ENCODE measurements at regions not wholly inside any gene's neighbourhood (a gene's known extent, or its start where the extent isn't known, plus 50 kb on each side); places are given as distances from the start of the nearest gene placed in this dataset.

DNA sequence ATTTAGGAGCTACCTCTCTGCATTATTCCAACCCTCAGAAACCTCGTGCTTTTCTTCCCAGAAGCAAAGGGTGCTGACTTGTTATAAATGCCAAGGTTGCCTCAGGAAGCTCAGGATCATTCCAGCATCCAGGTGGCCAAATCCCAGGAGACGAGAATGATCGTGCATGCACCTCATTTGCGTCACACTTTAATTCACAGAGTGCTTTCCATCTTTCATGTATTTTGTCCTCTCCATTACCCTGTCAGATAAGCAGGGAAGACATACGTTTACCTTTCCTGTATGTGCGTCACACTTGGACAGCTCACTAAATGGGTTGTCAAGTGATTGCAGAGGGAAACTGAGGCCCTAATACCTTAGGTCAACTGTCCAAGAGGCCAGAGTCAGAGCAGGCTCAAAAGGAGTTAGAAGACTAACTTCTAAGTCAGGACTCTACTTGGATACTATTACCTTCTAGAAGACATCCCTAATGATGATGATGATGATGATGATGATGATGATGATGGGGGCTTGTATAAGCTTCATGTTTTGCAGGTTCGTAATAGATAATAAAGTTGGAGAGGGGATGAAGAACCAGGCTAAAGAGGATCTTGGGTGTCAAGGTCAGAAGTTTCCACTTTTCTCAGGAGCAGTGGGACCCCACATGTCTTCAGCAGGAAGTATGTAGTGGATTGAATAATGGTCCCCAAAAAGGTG is 150.6 kb upstream of the TNRC6C start:
- DNase-seq: no peak
- H3K4me3 ChIP-seq: no peak overlapping the region
- TF ChIP-seq CTCF (IDR thresholded peaks at IDR 0.05) (no peak), POLR2A (IDR thresholded peaks at IDR 0.05) (no peak), EP300 (IDR thresholded peaks at IDR 0.05) (no peak)
- intact Hi-C loops (cut with DNase I): no loop called here
- no peak overlapping the region for H3K27ac ChIP-seq
- no peaks in the 10 kb centered on the region for H3K36me3 ChIP-seq
- no peaks in the 10 kb centered on the region for H3K9me3 ChIP-seq
- H3K4me1 ChIP-seq (ENCODE audit: insufficient read depth): peaks cover 2% of the 10 kb centered on the region
- WGBS, 3 donors: 80 to 85% (median 84%) methylated on average over 7 of the region's 7 CpGs
- no peaks in the 10 kb centered on the region for H3K27me3 ChIP-seq

GRCh38 chr17:77808686-77809425 is 149.6 kb upstream of the TNRC6C start:
- intact Hi-C loops (cut with DNase I): no loop called here
- no peaks in the 10 kb centered on the region for H3K9me3 ChIP-seq
- H3K27me3 ChIP-seq: no peaks in the 10 kb centered on the region
- H3K27ac ChIP-seq: no peak overlapping the region
- WGBS, 3 donors: 88 to 93% (median 89%) methylated on average over 10 of the region's 10 CpGs
- H3K4me3 ChIP-seq: no peak overlapping the region
- H3K4me1 ChIP-seq (ENCODE audit: insufficient read depth): peaks cover 2% of the 10 kb centered on the region
- no peaks in the 10 kb centered on the region for H3K36me3 ChIP-seq
- no peak for DNase-seq
- TF ChIP-seq CTCF (IDR thresholded peaks at IDR 0.05) (no peak), EP300 (IDR thresholded peaks at IDR 0.05) (no peak), POLR2A (IDR thresholded peaks at IDR 0.05) (no peak)

DNA sequence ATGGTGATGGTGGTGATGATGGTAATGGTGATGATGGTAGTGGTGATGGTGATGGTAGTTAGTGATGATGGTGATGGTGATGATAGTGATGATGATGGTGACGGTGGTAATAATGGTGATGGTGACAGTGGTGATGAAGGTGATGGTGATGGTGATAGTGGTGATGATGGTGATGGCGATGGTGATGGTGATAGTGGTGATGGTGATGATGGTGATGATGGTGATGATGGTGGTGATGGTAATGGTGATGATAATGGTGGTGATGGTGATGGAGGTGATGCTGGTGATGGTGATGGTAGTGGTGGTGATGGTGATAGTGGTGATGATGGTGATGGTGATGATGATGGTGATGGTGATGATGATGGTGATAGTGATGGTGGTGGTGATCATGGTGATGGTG is 148.7 kb upstream of the TNRC6C start:
- DNase-seq: no peak
- H3K9me3 ChIP-seq: no peaks in the 10 kb centered on the region
- no peak for TF ChIP-seq POLR2A (IDR thresholded peaks at IDR 0.05)
- TF ChIP-seq CTCF (IDR thresholded peaks at IDR 0.05): no peak
- no peak for TF ChIP-seq EP300 (IDR thresholded peaks at IDR 0.05)
- H3K36me3 ChIP-seq: no peaks in the 10 kb centered on the region
- WGBS, 3 donors: 95 to 97% (median 95%) methylated on average over 2 of the region's 2 CpGs
- intact Hi-C loops (cut with DNase I): no loop called here
- peaks cover 2% of the 10 kb centered on the region for H3K4me1 ChIP-seq (ENCODE audit: insufficient read depth)
- no peak overlapping the region for H3K4me3 ChIP-seq
- no peak overlapping the region for H3K27ac ChIP-seq
- H3K27me3 ChIP-seq: no peaks in the 10 kb centered on the region

GRCh38 chr17:77810536-77810935 is 148.0 kb upstream of the TNRC6C start:
- Histone ChIP-seq H3K4me1 (ENCODE audit: insufficient read depth) (peaks cover 2% of the 10 kb centered on the region), H3K27ac (no peak overlapping the region), H3K4me3 (no peak overlapping the region), H3K36me3 (no peaks in the 10 kb centered on the region), H3K27me3 (no peaks in the 10 kb centered on the region), H3K9me3 (no peaks in the 10 kb centered on the region)
- 8 to 26% (median 23%) methylated on average over 1 of the region's 1 CpG for WGBS, 3 donors
- intact Hi-C loops (cut with DNase I): no loop called here
- TF ChIP-seq POLR2A (IDR thresholded peaks at IDR 0.05) (no peak), EP300 (IDR thresholded peaks at IDR 0.05) (no peak), CTCF (IDR thresholded peaks at IDR 0.05) (no peak)
- DNase-seq: peak in 1 of 5 donors; percentile 41
